Endodermal cell (in vitro differentiated cells): ENCODE measurements at regions not wholly inside any gene's neighbourhood (a gene's known extent, or its start where the extent isn't known, plus 50 kb on each side); places are given as distances from the start of the nearest gene placed in this dataset.

Source experiments
- DNase-seq: peaks from one replicate; pipeline ENCODE4 v3.0.0-alpha.2; 2017
- H3K27ac ChIP-seq: 2 replicates; pipeline ENCODE4 v1.5.1; 2013; ENCODE audit warnings: mild to moderate bottlenecking, low read depth, low read length, moderate library complexity
- H3K27me3 ChIP-seq: 2 replicates; pipeline ENCODE4 v1.6.1; 2013; ENCODE audit warnings: mild to moderate bottlenecking, low read length, moderate library complexity; ENCODE audit not compliant: insufficient read depth, control insufficient read depth, poor library complexity, severe bottlenecking
- H3K36me3 ChIP-seq: 2 replicates; pipeline ENCODE4 v1.7.0; 2013; ENCODE audit warnings: mild to moderate bottlenecking, low read length, moderate library complexity; ENCODE audit not compliant: control insufficient read depth, insufficient read depth
- H3K4me1 ChIP-seq: one replicate; pipeline ENCODE4 v1.7.0; 2013; ENCODE audit warnings: low read length; ENCODE audit not compliant: control insufficient read depth, insufficient read depth
- H3K4me3 ChIP-seq: 2 replicates; pipeline ENCODE4 v1.5.1; 2013; ENCODE audit warnings: mild to moderate bottlenecking, low read length, moderate library complexity
- H3K9ac ChIP-seq: 2 replicates; pipeline ENCODE4 v1.6.1; 2013; ENCODE audit warnings: mild to moderate bottlenecking, low read length, moderate library complexity; ENCODE audit not compliant: poor library complexity, severe bottlenecking; ENCODE audit errors: extremely low read depth
- H3K9me3 ChIP-seq: 2 replicates; pipeline ENCODE4 v1.6.1; 2013; ENCODE audit warnings: mild to moderate bottlenecking, low read length, moderate library complexity; ENCODE audit not compliant: control insufficient read depth
- H3K27ac Mint-ChIP-seq: 2 replicates; pipeline ENCODE4 v1.8.0; 2020; ENCODE audit warnings: mixed read lengths
- H3K27me3 Mint-ChIP-seq: 2 replicates; pipeline ENCODE4 v1.8.0; 2021; ENCODE audit warnings: mild to moderate bottlenecking, mixed read lengths; ENCODE audit not compliant: insufficient read depth
- H3K36me3 Mint-ChIP-seq: 2 replicates; pipeline ENCODE4 v1.8.0; 2020; ENCODE audit warnings: low read depth, mixed read lengths
- H3K4me1 Mint-ChIP-seq: 2 replicates; pipeline ENCODE4 v1.8.0; 2020; ENCODE audit warnings: mixed read lengths
- H3K4me3 Mint-ChIP-seq: 2 replicates; pipeline ENCODE4 v1.8.0; 2020; ENCODE audit warnings: mild to moderate bottlenecking, moderate library complexity, mixed read lengths
- H3K9me3 Mint-ChIP-seq: 2 replicates; pipeline ENCODE4 v1.8.0; 2020; ENCODE audit warnings: mild to moderate bottlenecking, mixed read lengths
- CTCF ChIP-seq: fragments of 200-600 bp; sonication (generic); conservative IDR thresholded peaks from 2 replicates; pipeline ENCODE4 v1.5.0; 2021; ENCODE audit warnings: antibody characterized with exemption, mild to moderate bottlenecking
- WGBS, 2 experiments: methylation state at CpG; one replicate each; pipeline versions ENCODE4 v1.1.5 to v1.1.7; 2013; ENCODE audit warnings: missing lambda C conversion rate in 2 of 2, mixed read lengths in 1 of 2; ENCODE audit not compliant: insufficient coverage in 1 of 2, insufficient read length in 1 of 2; 5-methylcytosine and 5-hydroxymethylcytosine counted together

- 91 to 97% methylated on average over 6 to 12 of the region's 12 CpGs for WGBS, 2 experiments
- no peak overlapping the region for H3K4me3 ChIP-seq
- no peaks in the 10 kb centered on the region for H3K36me3 Mint-ChIP-seq
- no peak overlapping the region for H3K27ac ChIP-seq
- DNase-seq: no peak
- H3K4me1 ChIP-seq: no peaks in the 10 kb centered on the region
- no peaks in the 10 kb centered on the region for H3K27me3 ChIP-seq
- TF ChIP-seq CTCF: no peak
- H3K4me3 Mint-ChIP-seq: no peak overlapping the region
- H3K9me3 ChIP-seq: no peaks in the 10 kb centered on the region
- no peaks in the 10 kb centered on the region for H3K36me3 ChIP-seq
- H3K9me3 Mint-ChIP-seq: no peaks in the 10 kb centered on the region
- H3K9ac ChIP-seq: no peak overlapping the region
- no peaks in the 10 kb centered on the region for H3K27me3 Mint-ChIP-seq
- peaks cover 4% of the 10 kb centered on the region for H3K4me1 Mint-ChIP-seq
- no peak overlapping the region for H3K27ac Mint-ChIP-seq
Measured at GRCh38 chr10:130884456-130884855, 427.1 kb downstream of the TCERG1L start.

- TF ChIP-seq CTCF: no peak
- no peak overlapping the region for H3K27ac ChIP-seq
- H3K4me3 ChIP-seq: no peak overlapping the region
- no peaks in the 10 kb centered on the region for H3K27me3 ChIP-seq
- no peak overlapping the region for H3K27ac Mint-ChIP-seq
- peaks cover 6% of the 10 kb centered on the region for H3K4me1 Mint-ChIP-seq
- no peaks in the 10 kb centered on the region for H3K9me3 Mint-ChIP-seq
- no peak overlapping the region for H3K4me3 Mint-ChIP-seq
- WGBS, 2 experiments: 90 to 98% methylated on average over 7 to 22 of the region's 22 CpGs
- no peaks in the 10 kb centered on the region for H3K36me3 Mint-ChIP-seq
- H3K9ac ChIP-seq: no peak overlapping the region
- no peaks in the 10 kb centered on the region for H3K27me3 Mint-ChIP-seq
- H3K4me1 ChIP-seq: no peaks in the 10 kb centered on the region
- no peak for DNase-seq
- H3K36me3 ChIP-seq: no peaks in the 10 kb centered on the region
- no peaks in the 10 kb centered on the region for H3K9me3 ChIP-seq
Measured at GRCh38 chr10:130885021-130885655, 426.4 kb downstream of the TCERG1L start.

GRCh38 chr10:130887170-130887569 lies 424.4 kb downstream of the TCERG1L start:
- no peaks in the 10 kb centered on the region for H3K27me3 ChIP-seq
- Mint-ChIP-seq H3K4me3 (no peak overlapping the region), H3K27me3 (no peaks in the 10 kb centered on the region), H3K4me1 (peaks cover 6% of the 10 kb centered on the region), H3K9me3 (no peaks in the 10 kb centered on the region), H3K36me3 (no peaks in the 10 kb centered on the region), H3K27ac (no peak overlapping the region)
- no peak for TF ChIP-seq CTCF
- no peaks in the 10 kb centered on the region for H3K9me3 ChIP-seq
- no peaks in the 10 kb centered on the region for H3K36me3 ChIP-seq
- no peak overlapping the region for H3K4me3 ChIP-seq
- no peak overlapping the region for H3K27ac ChIP-seq
- no peaks in the 10 kb centered on the region for H3K4me1 ChIP-seq
- WGBS, 2 experiments: 73 to 74% methylated on average over 2 to 7 of the region's 7 CpGs
- DNase-seq: no peak
- no peak overlapping the region for H3K9ac ChIP-seq
